ENCODE measurements at regions not wholly inside any gene's neighbourhood (a gene's known extent, or its start where the extent isn't known, plus 50 kb on each side); places are given as distances from the start of the nearest gene placed in this dataset.
"Not testable (repeated sequence)": the region's sequence is repeated elsewhere in the genome, so short reads cannot be mapped to it uniquely, and the experiment has no call there.

DNA sequence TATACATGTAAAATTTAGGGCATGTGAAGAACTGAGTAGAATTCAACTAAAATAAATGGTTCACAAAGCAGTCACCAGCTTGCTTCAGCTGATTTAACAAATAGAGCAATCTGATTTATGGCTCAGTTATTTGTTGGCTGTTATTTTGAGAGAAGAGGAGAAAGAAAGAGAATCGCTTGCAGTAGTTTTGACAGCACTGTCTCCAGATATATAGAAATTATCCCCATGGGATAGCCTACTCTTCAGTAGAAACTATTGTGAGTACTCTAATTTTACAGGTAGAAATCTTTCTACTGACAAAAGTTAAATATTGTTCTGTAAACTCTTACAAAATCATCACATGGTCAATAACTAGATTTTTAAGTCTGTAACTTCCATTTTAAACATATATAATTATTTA lies 1098.2 kb downstream of the MRPL39 start (continued):
- no peak for TF ChIP-seq CREB1 (CRISPR knock-in tag; IDR thresholded peaks at IDR 0.05; ENCODE audit: low read depth)
- no peak for TF ChIP-seq NANOG (IDR thresholded peaks at IDR 0.05; ENCODE audit: borderline replicate concordance)
- no peak for TF ChIP-seq EZH2phosphoT487 (IDR thresholded peaks at IDR 0.05; ENCODE audit: unreplicated experiment)
- TF ChIP-seq ZNF331 (CRISPR knock-in tag; IDR thresholded peaks at IDR 0.05; ENCODE audit: low read depth) = no peak
- no peak for TF ChIP-seq ZNF114 (CRISPR knock-in tag; IDR thresholded peaks at IDR 0.05)
- TF ChIP-seq, protein P1, sequence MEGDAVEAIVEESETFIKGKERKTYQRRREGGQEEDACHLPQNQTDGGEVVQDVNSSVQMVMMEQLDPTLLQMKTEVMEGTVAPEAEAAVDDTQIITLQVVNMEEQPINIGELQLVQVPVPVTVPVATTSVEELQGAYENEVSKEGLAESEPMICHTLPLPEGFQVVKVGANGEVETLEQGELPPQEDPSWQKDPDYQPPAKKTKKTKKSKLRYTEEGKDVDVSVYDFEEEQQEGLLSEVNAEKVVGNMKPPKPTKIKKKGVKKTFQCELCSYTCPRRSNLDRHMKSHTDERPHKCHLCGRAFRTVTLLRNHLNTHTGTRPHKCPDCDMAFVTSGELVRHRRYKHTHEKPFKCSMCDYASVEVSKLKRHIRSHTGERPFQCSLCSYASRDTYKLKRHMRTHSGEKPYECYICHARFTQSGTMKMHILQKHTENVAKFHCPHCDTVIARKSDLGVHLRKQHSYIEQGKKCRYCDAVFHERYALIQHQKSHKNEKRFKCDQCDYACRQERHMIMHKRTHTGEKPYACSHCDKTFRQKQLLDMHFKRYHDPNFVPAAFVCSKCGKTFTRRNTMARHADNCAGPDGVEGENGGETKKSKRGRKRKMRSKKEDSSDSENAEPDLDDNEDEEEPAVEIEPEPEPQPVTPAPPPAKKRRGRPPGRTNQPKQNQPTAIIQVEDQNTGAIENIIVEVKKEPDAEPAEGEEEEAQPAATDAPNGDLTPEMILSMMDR (conservative IDR thresholded peaks at IDR 0.05; ENCODE audit: low read depth in 2 of 2) = no peak

- ATAC-seq = no peak
- Mint-ChIP-seq H3K4me1 (no peaks in the 10 kb centered on the region), H3K36me3 (ENCODE audit: low read depth) (peaks cover 4% of the 10 kb centered on the region; the same call in 1 of the 3 replicates), H3K9me3 (peaks cover 56% of the 10 kb centered on the region), H3K27ac (no peak overlapping the region), H3K4me3 (no peak overlapping the region), H3K27me3 (ENCODE audit: insufficient read depth, low read depth, poor library complexity) (peaks cover 6% of the 10 kb centered on the region)
- no peak for TF ChIP-seq JUNB (IDR thresholded peaks at IDR 0.05; ENCODE audit: unreplicated experiment)
- TF ChIP-seq STAT1 (IDR thresholded peaks at IDR 0.05; ENCODE audit: unreplicated experiment) = no peak
- TF ChIP-seq EZH2 (IDR thresholded peaks at IDR 0.05; ENCODE audit: low read depth, unreplicated experiment) = no peak
- no peak for TF ChIP-seq NANOG (IDR thresholded peaks at IDR 0.05; ENCODE audit: borderline replicate concordance)
- H3F3A ChIP-seq (replicated peaks; ENCODE audit: low read depth) = no peaks in the 10 kb centered on the region
- no peak overlapping the region for H3K4me2 ChIP-seq
- no peaks in the 10 kb centered on the region for H3K27me3 ChIP-seq (ENCODE audit: insufficient read depth)
- no peaks in the 10 kb centered on the region for H4K20me1 ChIP-seq (replicated peaks; ENCODE audit: insufficient read depth)
- H3K79me2 ChIP-seq (replicated peaks; ENCODE audit: insufficient read depth) = no peaks in the 10 kb centered on the region
- no peak overlapping the region for H3K27ac ChIP-seq (ENCODE audit: low read depth)
- no peaks in the 10 kb centered on the region for H3K9me2 ChIP-seq (ENCODE audit: insufficient read depth)
- H3K4me3 ChIP-seq = no peak overlapping the region
- no peak for DNase-seq (ENCODE audit: low spot score)
- no peaks in the 10 kb centered on the region for H3K4me1 ChIP-seq (ENCODE audit: insufficient read depth)
- H3K36me3 ChIP-seq (ENCODE audit: insufficient read depth) = no peaks in the 10 kb centered on the region
- H2AFZ ChIP-seq = no peak overlapping the region
Measured at GRCh38 chr21:24486973-24487372, 1120.3 kb downstream of the MRPL39 start.

GRCh38 chr21:24483361-24483760 lies 1123.9 kb downstream of the MRPL39 start:
- not testable (repeated sequence) for H3K79me2 ChIP-seq (replicated peaks; ENCODE audit: insufficient read depth); H3K27ac ChIP-seq (ENCODE audit: low read depth); H3K36me3 ChIP-seq (ENCODE audit: insufficient read depth); H3K9me2 ChIP-seq (ENCODE audit: insufficient read depth); H3K4me1 Mint-ChIP-seq; H2AFZ ChIP-seq; H3K4me2 ChIP-seq; ATAC-seq; H3K27me3 ChIP-seq (ENCODE audit: insufficient read depth); H3K4me3 Mint-ChIP-seq; H3K4me3 ChIP-seq; H3K27me3 Mint-ChIP-seq (ENCODE audit: insufficient read depth, low read depth, poor library complexity); H3K4me1 ChIP-seq (ENCODE audit: insufficient read depth); H4K20me1 ChIP-seq (replicated peaks; ENCODE audit: insufficient read depth); H3K36me3 Mint-ChIP-seq (ENCODE audit: low read depth); H3F3A ChIP-seq (replicated peaks; ENCODE audit: low read depth); H3K27ac Mint-ChIP-seq; DNase-seq (ENCODE audit: low spot score)
- H3K9me3 Mint-ChIP-seq = peaks cover 63% of the 10 kb centered on the region

Data from GM23338 (cell line).